ENCODE measurements at regions not wholly inside any gene's neighbourhood (a gene's known extent, or its start where the extent isn't known, plus 50 kb on each side); places are given as distances from the start of the nearest gene placed in this dataset.

DNA sequence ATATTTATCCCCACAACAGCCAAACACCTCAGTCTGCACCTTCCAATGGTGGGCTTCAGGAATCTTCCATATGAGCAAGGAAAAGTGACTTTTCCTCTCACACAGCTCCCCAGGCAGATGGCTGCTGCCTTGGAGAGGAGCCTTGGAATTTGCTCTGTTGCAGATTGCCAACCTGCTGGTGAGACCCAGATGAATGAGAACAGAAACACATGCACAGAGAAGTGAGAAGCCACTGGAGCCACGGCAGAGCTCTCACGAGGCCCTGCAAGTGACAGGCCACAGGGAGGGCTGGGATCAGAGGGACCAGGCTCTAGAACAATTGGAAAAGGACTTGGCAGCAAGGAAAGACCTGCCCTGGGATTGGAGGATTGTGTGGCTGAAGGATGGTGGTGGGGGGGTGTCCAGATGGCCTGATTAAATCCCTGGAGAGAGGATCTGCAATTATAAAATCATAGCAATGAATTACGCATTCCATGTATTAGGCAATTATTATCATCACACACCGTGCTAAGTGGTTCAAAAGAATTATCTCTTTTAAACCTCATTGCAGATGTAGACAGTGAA, 84.9 kb upstream of the PWP1 start (continued):
- TF ChIP-seq HDAC6 (IDR thresholded peaks at IDR 0.05; ENCODE audit: low read depth, low read length) (no peak), ATF2 (IDR thresholded peaks at IDR 0.05; ENCODE audit: low read length) (no peak)

Measured in H1 (cell line).